ENCODE measurements at regions not wholly inside any gene's neighbourhood (a gene's known extent, or its start where the extent isn't known, plus 50 kb on each side); places are given as distances from the start of the nearest gene placed in this dataset.

GRCh38 chr3:5456199-5456598, 268.7 kb downstream of the EDEM1 start:
- Histone ChIP-seq H3K4me1 (ENCODE audit: insufficient read depth, low read length) (no peaks in the 10 kb centered on the region), H3K9ac (ENCODE audit: low read depth, low read length) (no peak overlapping the region), H3K4me2 (ENCODE audit: insufficient read depth, low read length) (no peak overlapping the region), H3K4me3 (ENCODE audit: low read depth in 1 of 2, low read length in 2 of 2) (no peak overlapping the region), H3K36me3 (ENCODE audit: insufficient read depth, low read length) (no peaks in the 10 kb centered on the region), H3K79me2 (ENCODE audit: insufficient read depth, low read length) (no peaks in the 10 kb centered on the region), H2AFZ (ENCODE audit: low read depth, low read length) (no peak overlapping the region), H3K27me3 (ENCODE audit: insufficient read depth, low read length, poor library complexity) (no peaks in the 10 kb centered on the region), H3K9me3 (ENCODE audit: insufficient read depth, low read length, severe bottlenecking) (no peaks in the 10 kb centered on the region), H4K20me1 (ENCODE audit: insufficient read depth, low read length) (no peaks in the 10 kb centered on the region), H3K27ac (ENCODE audit: low read length) (no peak overlapping the region)
- DNase-seq = no peak
- no peak for ATAC-seq (ENCODE audit: insufficient read depth, low read depth)
- TF ChIP-seq EZH2 (IDR thresholded peaks at IDR 0.05; ENCODE audit: borderline replicate concordance, low read depth, low read length, severe bottlenecking) = no peak
- no peak for TF ChIP-seq CTCF (IDR thresholded peaks at IDR 0.05; ENCODE audit: borderline replicate concordance, extremely low read depth, low read length, poor library complexity, severe bottlenecking)

GRCh38 chr3:5458526-5458925, 271.0 kb downstream of the EDEM1 start:
- ATAC-seq (ENCODE audit: insufficient read depth, low read depth) = no peak
- no peak overlapping the region for H3K4me3 ChIP-seq (ENCODE audit: low read depth in 1 of 2, low read length in 2 of 2)
- TF ChIP-seq EZH2 (IDR thresholded peaks at IDR 0.05; ENCODE audit: borderline replicate concordance, low read depth, low read length, severe bottlenecking) = no peak
- TF ChIP-seq CTCF (IDR thresholded peaks at IDR 0.05; ENCODE audit: borderline replicate concordance, extremely low read depth, low read length, poor library complexity, severe bottlenecking) = no peak

GRCh38 chr3:5462086-5462485, 274.6 kb downstream of the EDEM1 start:
- H2AFZ ChIP-seq (ENCODE audit: low read depth, low read length) = no peak overlapping the region
- TF ChIP-seq CTCF (IDR thresholded peaks at IDR 0.05; ENCODE audit: borderline replicate concordance, extremely low read depth, low read length, poor library complexity, severe bottlenecking) = no peak
- no peak for TF ChIP-seq EZH2 (IDR thresholded peaks at IDR 0.05; ENCODE audit: borderline replicate concordance, low read depth, low read length, severe bottlenecking)
- H3K4me1 ChIP-seq (ENCODE audit: insufficient read depth, low read length) = no peaks in the 10 kb centered on the region
- H3K27me3 ChIP-seq (ENCODE audit: insufficient read depth, low read length, poor library complexity) = peaks cover 10% of the 10 kb centered on the region
- no peaks in the 10 kb centered on the region for H3K79me2 ChIP-seq (ENCODE audit: insufficient read depth, low read length)
- H3K9me3 ChIP-seq (ENCODE audit: insufficient read depth, low read length, severe bottlenecking) = no peaks in the 10 kb centered on the region
- H4K20me1 ChIP-seq (ENCODE audit: insufficient read depth, low read length) = no peaks in the 10 kb centered on the region
- H3K4me3 ChIP-seq (ENCODE audit: low read depth in 1 of 2, low read length in 2 of 2) = no peak overlapping the region
- H3K27ac ChIP-seq (ENCODE audit: low read length) = no peak overlapping the region
- no peak overlapping the region for H3K9ac ChIP-seq (ENCODE audit: low read depth, low read length)
- no peaks in the 10 kb centered on the region for H3K36me3 ChIP-seq (ENCODE audit: insufficient read depth, low read length)
- H3K4me2 ChIP-seq (ENCODE audit: insufficient read depth, low read length) = no peak overlapping the region
- ATAC-seq (ENCODE audit: insufficient read depth, low read depth) (no peak), DNase-seq (no peak)

More at GRCh38 chr3:5458526-5458925, 271.0 kb downstream of the EDEM1 start:
- Histone ChIP-seq H3K4me2 (ENCODE audit: insufficient read depth, low read length) (no peak overlapping the region), H3K9me3 (ENCODE audit: insufficient read depth, low read length, severe bottlenecking) (no peaks in the 10 kb centered on the region), H3K4me1 (ENCODE audit: insufficient read depth, low read length) (no peaks in the 10 kb centered on the region), H3K27ac (ENCODE audit: low read length) (no peak overlapping the region), H2AFZ (ENCODE audit: low read depth, low read length) (no peak overlapping the region), H3K27me3 (ENCODE audit: insufficient read depth, low read length, poor library complexity) (no peaks in the 10 kb centered on the region), H3K9ac (ENCODE audit: low read depth, low read length) (no peak overlapping the region), H4K20me1 (ENCODE audit: insufficient read depth, low read length) (no peaks in the 10 kb centered on the region), H3K79me2 (ENCODE audit: insufficient read depth, low read length) (no peaks in the 10 kb centered on the region), H3K36me3 (ENCODE audit: insufficient read depth, low read length) (no peaks in the 10 kb centered on the region)
- no peak for DNase-seq

GRCh38 chr3:5463991-5464390, 276.5 kb downstream of the EDEM1 start:
- H3K4me2 ChIP-seq (ENCODE audit: insufficient read depth, low read length) = no peak overlapping the region
- no peaks in the 10 kb centered on the region for H3K4me1 ChIP-seq (ENCODE audit: insufficient read depth, low read length)
- no peaks in the 10 kb centered on the region for H4K20me1 ChIP-seq (ENCODE audit: insufficient read depth, low read length)
- TF ChIP-seq EZH2 (IDR thresholded peaks at IDR 0.05; ENCODE audit: borderline replicate concordance, low read depth, low read length, severe bottlenecking) (no peak), CTCF (IDR thresholded peaks at IDR 0.05; ENCODE audit: borderline replicate concordance, extremely low read depth, low read length, poor library complexity, severe bottlenecking) (no peak)
- H3K27ac ChIP-seq (ENCODE audit: low read length) = no peak overlapping the region
- no peak overlapping the region for H3K4me3 ChIP-seq (ENCODE audit: low read depth in 1 of 2, low read length in 2 of 2)
- no peak overlapping the region for H3K9ac ChIP-seq (ENCODE audit: low read depth, low read length)
- no peak overlapping the region for H2AFZ ChIP-seq (ENCODE audit: low read depth, low read length)
- ATAC-seq (ENCODE audit: insufficient read depth, low read depth) (no peak), DNase-seq (no peak)
- no peaks in the 10 kb centered on the region for H3K9me3 ChIP-seq (ENCODE audit: insufficient read depth, low read length, severe bottlenecking)
- no peaks in the 10 kb centered on the region for H3K36me3 ChIP-seq (ENCODE audit: insufficient read depth, low read length)
- H3K27me3 ChIP-seq (ENCODE audit: insufficient read depth, low read length, poor library complexity) = peaks cover 10% of the 10 kb centered on the region
- H3K79me2 ChIP-seq (ENCODE audit: insufficient read depth, low read length) = no peaks in the 10 kb centered on the region

All from DND-41 (cell line).